GM12878 (cell line): ENCODE measurements at regions not wholly inside any gene's neighbourhood (a gene's known extent, or its start where the extent isn't known, plus 50 kb on each side); places are given as distances from the start of the nearest gene placed in this dataset.

Source experiments
- ATAC-seq: fragments of 200-7000 bp; cut with Tn5 transposase; 3 replicates; pipeline ENCODE4 v1.9.1; 2020; ENCODE audit warnings: mild to moderate bottlenecking, moderate library complexity
- BruUV-seq: library from RNA; stranded (reverse); fragments of 400-500 nt; replicated peaks from 2 replicates; lab custom pipeline; 2021; lab: Mats Ljungman, UMichigan
- CTCF ChIA-PET: fragments of 300-600 bp; sonication (Branson Sonifier 250); formaldehyde crosslinking; extraction: SDS; loops from one replicate; lab custom pipeline; 2021; ENCODE audit warnings: inconsistent platforms; lab: Yijun Ruan, JAX
- POLR2A ChIA-PET: fragments of 350-600 bp; formaldehyde crosslinking; extraction: SDS; loops from one replicate; lab custom pipeline; 2021; ENCODE audit warnings: inconsistent platforms; lab: Charles Lee
- RAD21 ChIA-PET: fragments of 300-600 bp; sonication (Branson Sonifier 250); formaldehyde crosslinking; loops from one replicate; lab custom pipeline; 2023; ENCODE audit warnings: antibody characterized with exemption; ENCODE audit not compliant: unreplicated experiment; lab: Charles Lee
- SMC1A ChIA-PET: fragments of 300-600 bp; sonication (Branson Sonifier 250); formaldehyde crosslinking; loops from one replicate; lab custom pipeline; 2023; ENCODE audit not compliant: unreplicated experiment, uncharacterized antibody; lab: Charles Lee
- DNase-seq: peaks from one replicate; pipeline ENCODE4 v3.0.0-alpha.2; 2011; ENCODE audit warnings: low read depth, low spot score
- FAIRE-seq: peaks from 3 replicates; lab custom pipeline; 2011; peaks lifted over from hg19 to GRCh38; lab: Jason Lieb, UNC
- H2AFZ ChIP-seq: 2 replicates; pipeline ENCODE4 v1.6.0; 2011; ENCODE audit warnings: low read depth, low read length, control low read depth; ENCODE audit not compliant: control insufficient read depth
- H3K27ac ChIP-seq: 2 replicates; pipeline ENCODE4 v1.5.1; 2011; ENCODE audit warnings: control low read depth; ENCODE audit not compliant: control insufficient read depth, insufficient read depth
- H3K27me3 ChIP-seq, 2 experiments: replicated peaks in 1 of 2; 2 replicates each; pipeline versions ENCODE4 v1.6.0 to v1.6.1; 2011; ENCODE audit warnings: low read length in 1 of 2; ENCODE audit not compliant: control insufficient read depth in 2 of 2, insufficient read depth in 2 of 2
- H3K36me3 ChIP-seq, 2 experiments: 2 replicates each; pipeline ENCODE4 v1.5.1; 2011; ENCODE audit warnings: low read length in 1 of 2; ENCODE audit not compliant: control insufficient read depth in 2 of 2, insufficient read depth in 2 of 2
- H3K4me1 ChIP-seq: 2 replicates; pipeline ENCODE4 v1.6.1; 2011; ENCODE audit warnings: mild to moderate bottlenecking, low read length, moderate library complexity, mixed read lengths; ENCODE audit not compliant: control insufficient read depth, insufficient read depth
- H3K4me2 ChIP-seq: 2 replicates; pipeline ENCODE4 v1.6.0; 2011; ENCODE audit warnings: control low read depth; ENCODE audit not compliant: control insufficient read depth, insufficient read depth
- H3K4me3 ChIP-seq: fragments of 200-600 bp; sonication (generic); 2 replicates; pipeline ENCODE4 v1.5.1; 2016
- H3K79me2 ChIP-seq: 2 replicates; pipeline ENCODE4 v1.6.0; 2011; ENCODE audit warnings: low read length; ENCODE audit not compliant: control insufficient read depth, insufficient read depth
- H3K9ac ChIP-seq: 2 replicates; pipeline ENCODE4 v1.8.0; 2011; ENCODE audit warnings: low read length, control low read depth, mixed read lengths; ENCODE audit not compliant: control insufficient read depth, insufficient read depth
- H3K9me3 ChIP-seq: replicated peaks from 3 replicates; pipeline ENCODE4 v1.5.1; 2011; ENCODE audit warnings: mild to moderate bottlenecking, low read length; ENCODE audit not compliant: control insufficient read depth, insufficient read depth
- H4K20me1 ChIP-seq: 2 replicates; pipeline ENCODE4 v1.6.0; 2011; ENCODE audit not compliant: control insufficient read depth, insufficient read depth
- CEBPZ ChIP-seq: fragments of 150-350 bp; IDR thresholded peaks from 2 replicates; pipeline ENCODE4 v1.6.1; 2016; ENCODE audit warnings: low read depth, low read length
- JUND ChIP-seq: IDR thresholded peaks from 2 replicates; pipeline ENCODE4 v1.6.1; 2012; ENCODE audit warnings: low read depth, mild to moderate bottlenecking, low read length, improper control_type of control experiment, moderate library complexity
- MTA3 ChIP-seq: IDR thresholded peaks from 2 replicates; pipeline ENCODE4 v1.6.1; 2012; ENCODE audit warnings: low read length, inconsistent platforms, borderline replicate concordance
- MYB ChIP-seq: fragments of 150-350 bp; IDR thresholded peaks from 2 replicates; pipeline ENCODE4 v1.6.1; 2014; ENCODE audit warnings: mild to moderate bottlenecking, low read depth, low read length, borderline replicate concordance
- MYC ChIP-seq: IDR thresholded peaks from 2 replicates; pipeline ENCODE4 v1.6.1; 2011; ENCODE audit warnings: mild to moderate bottlenecking, low read length, moderate library complexity, inconsistent platforms; ENCODE audit not compliant: insufficient read depth, insufficient replicate concordance, insufficient read length, severe bottlenecking
- PBX3 ChIP-seq: IDR thresholded peaks from 2 replicates; pipeline ENCODE4 v1.6.1; 2011; ENCODE audit warnings: mild to moderate bottlenecking, low read depth, low read length, moderate library complexity; ENCODE audit not compliant: insufficient replicate concordance
- PML ChIP-seq: IDR thresholded peaks from 2 replicates; pipeline ENCODE4 v1.6.1; 2012; ENCODE audit warnings: low read length, inconsistent platforms
- PRDM15 ChIP-seq: fragments of 450-650 bp; formaldehyde crosslinking; IDR thresholded peaks from 2 replicates; pipeline ENCODE4 v1.4.0; 2020; ENCODE audit warnings: mild to moderate bottlenecking, moderate library complexity
- SMARCA5 ChIP-seq: fragments of 450-650 bp; IDR thresholded peaks from 2 replicates; pipeline ENCODE4 v1.6.1; 2017; ENCODE audit warnings: mild to moderate bottlenecking
- SMC3 ChIP-seq: IDR thresholded peaks from 2 replicates; pipeline ENCODE4 v1.6.1; 2011; ENCODE audit warnings: low read length, improper control_type of control experiment, borderline replicate concordance
- SPI1 ChIP-seq: IDR thresholded peaks from 2 replicates; pipeline ENCODE4 v1.6.1; 2011; ENCODE audit warnings: low read depth, mild to moderate bottlenecking, low read length, moderate library complexity, borderline replicate concordance; ENCODE audit not compliant: insufficient read depth
- ZNF687 ChIP-seq: fragments of 450-650 bp; IDR thresholded peaks from 2 replicates; pipeline ENCODE4 v1.6.1; 2017; ENCODE audit warnings: mild to moderate bottlenecking, moderate library complexity
- WGBS: methylation state at CpG from one replicate; pipeline ENCODE4 v1.1.6; 2016; ENCODE audit warnings: low lambda C conversion rate; ENCODE audit not compliant: insufficient replicate concordance, insufficient coverage; ENCODE audit errors: missing lambda C conversion rate; 5-methylcytosine and 5-hydroxymethylcytosine counted together
- in situ Hi-C: fragments of 300-500 bp; cut with MboI; formaldehyde crosslinking; loops from 9 replicates; pipeline ENCODE4 v1.14.3; 2018; ENCODE audit warnings: mixed read lengths
- intact Hi-C: fragments of 100-400 bp; cut with micrococcal nuclease; formaldehyde crosslinking; loops from one replicate; pipeline ENCODE4 v1.14.2; 2022; ENCODE audit not compliant: unreplicated experiment

GRCh38 chr10:3549118-3549517 lies 235.9 kb downstream of the KLF6 start:
- Histone ChIP-seq H3K4me3 (no peak overlapping the region), H3K4me1 (no peaks in the 10 kb centered on the region), H2AFZ (no peak overlapping the region), H3K27me3 (no peaks in the 10 kb centered on the region; a peak in 1 of 4 replicates), H3K27ac (no peak overlapping the region), H3K4me2 (no peak overlapping the region), H3K9ac (no peak overlapping the region), H3K36me3 (no peaks in the 10 kb centered on the region), H3K9me3 (no peaks in the 10 kb centered on the region), H4K20me1 (no peaks in the 10 kb centered on the region), H3K79me2 (no peaks in the 10 kb centered on the region)
- DNase-seq (no peak), FAIRE-seq (no peak), ATAC-seq (no peak)
- WGBS, result 20% methylated on average over 4 of the region's 4 CpGs
- ChIA-PET CTCF (no interaction called here), SMC1A (no interaction called here), RAD21 (no interaction called here), POLR2A (no interaction called here)
- in situ Hi-C loops (no loop called here), intact Hi-C loops (no loop called here)
- no TSS peak for BruUV-seq
- TF ChIP-seq CEBPZ, result no peak
- no peak for TF ChIP-seq SMC3
- TF ChIP-seq PRDM15 (CRISPR knock-in tag), result no peak
- TF ChIP-seq MYB, result no peak
- no peak for TF ChIP-seq ZNF687
- TF ChIP-seq MYC, result no peak
- no peak for TF ChIP-seq PML
- TF ChIP-seq SMARCA5, result no peak
- no peak for TF ChIP-seq SPI1
- TF ChIP-seq MTA3, result no peak
- no peak for TF ChIP-seq JUND
- no peak for TF ChIP-seq PBX3
